ENCODE measurements at regions not wholly inside any gene's neighbourhood (a gene's known extent, or its start where the extent isn't known, plus 50 kb on each side); places are given as distances from the start of the nearest gene placed in this dataset.

- DNase-seq (ENCODE audit: low read depth), result no peak
Measured at GRCh38 chrX:150164971-150165600, 198.0 kb upstream of the MAMLD1 start.

- DNase-seq (ENCODE audit: low read depth), result no peak
Measured at GRCh38 chrX:150165776-150166610, 197.1 kb upstream of the MAMLD1 start.

- no peak for DNase-seq (ENCODE audit: low read depth)
Measured at GRCh38 chrX:150167482-150168324, 195.4 kb upstream of the MAMLD1 start.

GRCh38 chrX:150182161-150182560 is 181.0 kb upstream of the MAMLD1 start:
- DNase-seq (ENCODE audit: low read depth), result no peak

- no peak for DNase-seq (ENCODE audit: low read depth)
Measured at GRCh38 chrX:150184491-150184890, 178.6 kb upstream of the MAMLD1 start.

- no peak for DNase-seq (ENCODE audit: low read depth)
Measured at GRCh38 chrX:150185766-150186165, 177.4 kb upstream of the MAMLD1 start.

- DNase-seq (ENCODE audit: low read depth), result no peak
Measured at GRCh38 chrX:150192816-150193215, 170.3 kb upstream of the MAMLD1 start.

GRCh38 chrX:150196285-150196684 is 166.8 kb upstream of the MAMLD1 start:
- no peak for DNase-seq (ENCODE audit: low read depth)

- no peak for DNase-seq (ENCODE audit: low read depth)
Measured at GRCh38 chrX:150197388-150197787, 165.7 kb upstream of the MAMLD1 start.

GRCh38 chrX:150198776-150199175 is 164.3 kb upstream of the MAMLD1 start:
- no peak for DNase-seq (ENCODE audit: low read depth)

- no peak for DNase-seq (ENCODE audit: low read depth)
Measured at GRCh38 chrX:150199181-150199580, 163.9 kb upstream of the MAMLD1 start.

- no peak for DNase-seq (ENCODE audit: low read depth)
Measured at GRCh38 chrX:150199803-150200202, 163.3 kb upstream of the MAMLD1 start.

GRCh38 chrX:150200361-150200760 is 162.8 kb upstream of the MAMLD1 start:
- DNase-seq (ENCODE audit: low read depth), result no peak

- DNase-seq (ENCODE audit: low read depth), result peak; percentile 13
Measured at GRCh38 chrX:150200820-150201287, 162.3 kb upstream of the MAMLD1 start.

- no peak for DNase-seq (ENCODE audit: low read depth)
Measured at GRCh38 chrX:150201391-150201790, 161.7 kb upstream of the MAMLD1 start.

- DNase-seq (ENCODE audit: low read depth), result no peak
Measured at GRCh38 chrX:150201841-150202240, 161.3 kb upstream of the MAMLD1 start.

GRCh38 chrX:150202641-150203247 is 160.4 kb upstream of the MAMLD1 start:
- no peak for DNase-seq (ENCODE audit: low read depth)

- DNase-seq (ENCODE audit: low read depth), result no peak
Measured at GRCh38 chrX:150203248-150203645, 159.9 kb upstream of the MAMLD1 start.

- no peak for DNase-seq (ENCODE audit: low read depth)
Measured at GRCh38 chrX:150205011-150205410, 158.1 kb upstream of the MAMLD1 start.

- DNase-seq (ENCODE audit: low read depth), result no peak
Measured at GRCh38 chrX:150207733-150208132, 155.4 kb upstream of the MAMLD1 start.

- DNase-seq (ENCODE audit: low read depth), result no peak
Measured at GRCh38 chrX:150211988-150212387, 151.1 kb upstream of the MAMLD1 start.
